GM20000 (cell line): ENCODE measurements at regions not wholly inside any gene's neighbourhood (a gene's known extent, or its start where the extent isn't known, plus 50 kb on each side); places are given as distances from the start of the nearest gene placed in this dataset.
"Not testable (repeated sequence)": the region's sequence is repeated elsewhere in the genome, so short reads cannot be mapped to it uniquely, and the experiment has no call there.

Source experiments
- DNase-seq: peaks from one replicate; pipeline ENCODE4 v3.0.0; 2012; ENCODE audit warnings: low spot score
- CTCF ChIP-seq: IDR thresholded peaks from 2 replicates; pipeline ENCODE4 v1.5.1; 2012; ENCODE audit warnings: mild to moderate bottlenecking, control low read depth; ENCODE audit errors: extremely low read depth, missing control alignments

GRCh38 chr15:20680257-20680815, 138.7 kb upstream of the GOLGA6L6 start:
- not testable (repeated sequence) for DNase-seq

- TF ChIP-seq CTCF: no peak
- no peak for DNase-seq
These were observed 130.9 kb upstream of the GOLGA6L6 start for GRCh38 chr15:20672470-20672869.

GRCh38 chr15:20671675-20672074, 130.1 kb upstream of the GOLGA6L6 start:
- no peak for TF ChIP-seq CTCF
- DNase-seq: no peak

- DNase-seq: not testable (repeated sequence)
These were observed 124.8 kb upstream of the GOLGA6L6 start for GRCh38 chr15:20666410-20666809.

GRCh38 chr15:20665653-20666052, 124.1 kb upstream of the GOLGA6L6 start:
- no peak for TF ChIP-seq CTCF
- no peak for DNase-seq

GRCh38 chr15:20659265-20659664, 117.7 kb upstream of the GOLGA6L6 start:
- TF ChIP-seq CTCF: no peak
- DNase-seq: no peak

- TF ChIP-seq CTCF: no peak
- DNase-seq: no peak
These were observed 116.4 kb upstream of the GOLGA6L6 start for GRCh38 chr15:20658024-20658423.

GRCh38 chr15:20657084-20657483, 115.5 kb upstream of the GOLGA6L6 start:
- DNase-seq: no peak
- no peak for TF ChIP-seq CTCF
